ENCODE measurements at regions not wholly inside any gene's neighbourhood (a gene's known extent, or its start where the extent isn't known, plus 50 kb on each side); places are given as distances from the start of the nearest gene placed in this dataset.

- intact Hi-C loops (cut with micrococcal nuclease), result no loop called here
- ChIA-PET POLR2A (no interaction called here), CTCF (no interaction called here)
- Histone ChIP-seq H4K20me1 (replicated peaks; ENCODE audit: control insufficient read depth, extremely low read depth, insufficient read depth, low read length) (no peaks in the 10 kb centered on the region), H3K9me3 (replicated peaks; ENCODE audit: control insufficient read depth, insufficient read depth, low read length) (peaks cover 2% of the 10 kb centered on the region), H3K9ac (replicated peaks; ENCODE audit: extremely low read depth, insufficient read depth, low read length) (no peak overlapping the region), H3K27me3 (ENCODE audit: control insufficient read depth in 2 of 2, insufficient read depth in 2 of 2, low read length in 2 of 2) (no peaks in the 10 kb centered on the region), H3K36me3 (ENCODE audit: control insufficient read depth in 2 of 2, extremely low read depth in 1 of 2, insufficient read depth in 2 of 2, low read length in 2 of 2) (no peaks in the 10 kb centered on the region), H3K4me2 (ENCODE audit: insufficient read depth, low read length) (no peak overlapping the region), H2AFZ (ENCODE audit: low read depth, low read length) (no peak overlapping the region), H3K79me2 (ENCODE audit: control insufficient read depth, insufficient read depth, low read length) (no peaks in the 10 kb centered on the region), H3K4me1 (ENCODE audit: control insufficient read depth, extremely low read depth, insufficient read depth, low read length) (no peaks in the 10 kb centered on the region), H3K4me3 (replicated peaks in 1 of 3; ENCODE audit: insufficient read depth in 1 of 3, low read depth in 1 of 3, low read length in 3 of 3) (no peak overlapping the region), H3K9me1 (replicated peaks; ENCODE audit: control insufficient read depth, extremely low read depth, insufficient read depth, low read length) (no peaks in the 10 kb centered on the region), H3K27ac (ENCODE audit: insufficient read depth, low read depth, low read length) (no peak overlapping the region)
- TF ChIP-seq POLR2A (IDR thresholded peaks at IDR 0.05; ENCODE audit: low read depth, low read length) (no peak), POLR2AphosphoS5 (IDR thresholded peaks at IDR 0.05; ENCODE audit: insufficient read depth, low read depth, low read length) (no peak), CTCF (IDR thresholded peaks at IDR 0.05; ENCODE audit: extremely low read depth in 1 of 2, insufficient read depth in 1 of 2, low read depth in 1 of 2, low read length in 2 of 2) (no peak), GATA2 (IDR thresholded peaks at IDR 0.05; ENCODE audit: insufficient read depth, insufficient read length, low read depth, low read length) (no peak), JUN (IDR thresholded peaks at IDR 0.05; ENCODE audit: borderline replicate concordance, insufficient read depth, insufficient read length, low read depth) (no peak), FOS (IDR thresholded peaks at IDR 0.05; ENCODE audit: borderline replicate concordance, insufficient read depth, low read length) (no peak), EZH2 (IDR thresholded peaks at IDR 0.05; ENCODE audit: borderline replicate concordance, low read depth, low read length, severe bottlenecking) (no peak), MAX (IDR thresholded peaks at IDR 0.05; ENCODE audit: insufficient read depth, insufficient read length) (no peak), MYC (IDR thresholded peaks at IDR 0.05; ENCODE audit: low read depth, low read length) (no peak)
- DNase-seq (ENCODE audit: low read depth, low spot score), result no peak
- dilution Hi-C loops (cut with MboI; ENCODE audit: extremely low pct_ligation_motif_present, low sequenced_read_pairs), result no loop called here
- FAIRE-seq, result no peak
- BruUV-seq (replicated peaks), result no TSS peak
Observed at GRCh38 chr10:42431095-42431494, 207.3 kb downstream of the ZNF33B start.
